Astrocyte of the cerebellum (primary cell): ENCODE measurements at regions not wholly inside any gene's neighbourhood (a gene's known extent, or its start where the extent isn't known, plus 50 kb on each side); places are given as distances from the start of the nearest gene placed in this dataset.

Experiments
- DNase-seq: peaks from one replicate; pipeline ENCODE4 v3.0.0-alpha.2; 2011; ENCODE audit warnings: low read depth
- H3K4me3 ChIP-seq: 2 replicates; pipeline ENCODE4 v1.5.1; 2011; ENCODE audit warnings: mild to moderate bottlenecking, low read depth, low read length, moderate library complexity
- CTCF ChIP-seq: IDR thresholded peaks from 2 replicates; pipeline ENCODE4 v1.5.1; 2012; ENCODE audit warnings: low read length, low read depth, moderate library complexity, mild to moderate bottlenecking; ENCODE audit errors: missing control alignments
- in situ Hi-C: cut with HindIII; loops from 2 replicates; pipeline ENCODE4 v1.10.0; 2017; ENCODE audit warnings: low sequenced_read_pairs

- in situ Hi-C loops = no loop called here
- no peak for DNase-seq
- no peak for TF ChIP-seq CTCF
- no peak overlapping the region for H3K4me3 ChIP-seq
Measured at GRCh38 chr6:19309661-19310060, 527.5 kb upstream of the ID4 start.

- in situ Hi-C loops = no loop called here
- no peak overlapping the region for H3K4me3 ChIP-seq
- TF ChIP-seq CTCF = no peak
- DNase-seq = peak; percentile 72
Measured at GRCh38 chr6:19311786-19312185, 525.4 kb upstream of the ID4 start.

- in situ Hi-C loops = no loop called here
- no peak for DNase-seq
- no peak overlapping the region for H3K4me3 ChIP-seq
- no peak for TF ChIP-seq CTCF
Measured at GRCh38 chr6:19312241-19312978, 524.8 kb upstream of the ID4 start.

GRCh38 chr6:19317431-19317986 is 519.7 kb upstream of the ID4 start:
- in situ Hi-C loops = no loop called here
- no peak for TF ChIP-seq CTCF

GRCh38 chr6:19319005-19319404 is 518.2 kb upstream of the ID4 start:
- no peak for DNase-seq
- no peak overlapping the region for H3K4me3 ChIP-seq
- no peak for TF ChIP-seq CTCF
- in situ Hi-C loops = no loop called here

More at GRCh38 chr6:19317431-19317986, 519.7 kb upstream of the ID4 start:
- DNase-seq = no peak
- H3K4me3 ChIP-seq = no peak overlapping the region

- no peak for DNase-seq
- H3K4me3 ChIP-seq = no peak overlapping the region
- TF ChIP-seq CTCF = no peak
- in situ Hi-C loops = no loop called here
Measured at GRCh38 chr6:19320111-19320581, 517.0 kb upstream of the ID4 start.
